Parathyroid adenoma (tissue), 2 donors: ENCODE measurements at regions not wholly inside any gene's neighbourhood (a gene's known extent, or its start where the extent isn't known, plus 50 kb on each side); places are given as distances from the start of the nearest gene placed in this dataset.

Source experiments
- H2AFZ ChIP-seq: fragments of 300-600 bp; sonication (generic); one replicate; pipeline ENCODE4 v1.7.0; 2017; ENCODE audit warnings: antibody characterized with exemption, mild to moderate bottlenecking
- H3K27ac ChIP-seq: fragments of 300-600 bp; sonication (generic); one replicate; pipeline ENCODE4 v1.7.0; 2017
- H3K27me3 ChIP-seq: fragments of 300-600 bp; sonication (generic); one replicate; pipeline ENCODE4 v1.7.0; 2017; ENCODE audit warnings: low read length; ENCODE audit not compliant: control insufficient read depth, insufficient read depth
- H3K36me3 ChIP-seq: fragments of 300-600 bp; sonication (generic); one replicate; pipeline ENCODE4 v1.7.0; 2017; ENCODE audit warnings: low read length; ENCODE audit not compliant: control insufficient read depth, insufficient read depth
- H3K4me1 ChIP-seq: fragments of 300-600 bp; sonication (generic); one replicate; pipeline ENCODE4 v1.7.0; 2017; ENCODE audit warnings: control low read depth
- H3K4me2 ChIP-seq: fragments of 300-600 bp; sonication (generic); one replicate; pipeline ENCODE4 v1.7.0; 2017; ENCODE audit warnings: low read length
- H3K4me3 ChIP-seq: fragments of 300-600 bp; sonication (generic); one replicate; pipeline ENCODE4 v1.7.0; 2017; ENCODE audit warnings: low read depth, low read length
- H3K79me2 ChIP-seq: fragments of 300-600 bp; sonication (generic); one replicate; pipeline ENCODE4 v1.7.0; 2017; ENCODE audit warnings: control low read depth
- H3K9ac ChIP-seq: fragments of 300-600 bp; sonication (generic); one replicate; pipeline ENCODE4 v1.7.0; 2017; ENCODE audit warnings: mild to moderate bottlenecking
- H3K9me3 ChIP-seq: fragments of 300-600 bp; sonication (generic); one replicate; pipeline ENCODE4 v1.7.0; 2017; ENCODE audit warnings: low read length; ENCODE audit not compliant: control insufficient read depth
- CTCF ChIP-seq: fragments of 300-600 bp; sonication (generic); IDR thresholded peaks from one replicate; pipeline ENCODE4 v1.7.0; 2017; ENCODE audit warnings: antibody characterized with exemption, mild to moderate bottlenecking
- donor health status: primary hyperparathyroidism.

GRCh38 chr12:89884952-89885351 is 176.3 kb upstream of the ATP2B1 start:
- no peaks in the 10 kb centered on the region for H3K4me1 ChIP-seq
- no peak overlapping the region for H3K27ac ChIP-seq
- no peaks in the 10 kb centered on the region for H3K9me3 ChIP-seq
- H2AFZ ChIP-seq = no peak overlapping the region
- no peaks in the 10 kb centered on the region for H3K27me3 ChIP-seq
- H3K4me3 ChIP-seq = no peak overlapping the region
- H3K9ac ChIP-seq = no peak overlapping the region
- H3K79me2 ChIP-seq = no peaks in the 10 kb centered on the region
- no peak overlapping the region for H3K4me2 ChIP-seq
- TF ChIP-seq CTCF = no peak
- H3K36me3 ChIP-seq = no peaks in the 10 kb centered on the region

- no peak overlapping the region for H3K27ac ChIP-seq
- no peaks in the 10 kb centered on the region for H3K79me2 ChIP-seq
- no peak overlapping the region for H3K9ac ChIP-seq
- no peak for TF ChIP-seq CTCF
- H3K36me3 ChIP-seq = no peaks in the 10 kb centered on the region
- no peaks in the 10 kb centered on the region for H3K9me3 ChIP-seq
- no peak overlapping the region for H3K4me3 ChIP-seq
- H3K27me3 ChIP-seq = no peaks in the 10 kb centered on the region
- H3K4me2 ChIP-seq = no peak overlapping the region
- H2AFZ ChIP-seq = no peak overlapping the region
- no peaks in the 10 kb centered on the region for H3K4me1 ChIP-seq
Measured at GRCh38 chr12:89884416-89884898, 175.8 kb upstream of the ATP2B1 start.

- Histone ChIP-seq H3K27me3 (no peaks in the 10 kb centered on the region), H3K79me2 (no peaks in the 10 kb centered on the region), H3K4me2 (no peak overlapping the region), H3K27ac (no peak overlapping the region), H3K4me3 (no peak overlapping the region), H3K9ac (no peak overlapping the region), H2AFZ (no peak overlapping the region), H3K9me3 (no peaks in the 10 kb centered on the region), H3K36me3 (no peaks in the 10 kb centered on the region), H3K4me1 (no peaks in the 10 kb centered on the region)
- no peak for TF ChIP-seq CTCF
Measured at GRCh38 chr12:89883630-89884389, 175.2 kb upstream of the ATP2B1 start.

GRCh38 chr12:89882792-89883191 is 174.2 kb upstream of the ATP2B1 start:
- H3K27me3 ChIP-seq = no peaks in the 10 kb centered on the region
- H3K4me2 ChIP-seq = no peak overlapping the region
- no peaks in the 10 kb centered on the region for H3K4me1 ChIP-seq
- no peak overlapping the region for H2AFZ ChIP-seq
- H3K79me2 ChIP-seq = no peaks in the 10 kb centered on the region
- no peak overlapping the region for H3K4me3 ChIP-seq
- no peaks in the 10 kb centered on the region for H3K9me3 ChIP-seq
- H3K36me3 ChIP-seq = no peaks in the 10 kb centered on the region
- H3K27ac ChIP-seq = no peak overlapping the region
- no peak overlapping the region for H3K9ac ChIP-seq
- no peak for TF ChIP-seq CTCF

- H3K27ac ChIP-seq = no peak overlapping the region
- TF ChIP-seq CTCF = no peak
- H3K4me2 ChIP-seq = no peak overlapping the region
- no peaks in the 10 kb centered on the region for H3K79me2 ChIP-seq
- H3K9me3 ChIP-seq = no peaks in the 10 kb centered on the region
- H3K27me3 ChIP-seq = no peaks in the 10 kb centered on the region
- H3K4me3 ChIP-seq = no peak overlapping the region
- H3K4me1 ChIP-seq = no peaks in the 10 kb centered on the region
- peak overlapping the region; percentile 8 for H2AFZ ChIP-seq
- no peak overlapping the region for H3K9ac ChIP-seq
- H3K36me3 ChIP-seq = no peaks in the 10 kb centered on the region
Measured at GRCh38 chr12:89882050-89882449, 173.4 kb upstream of the ATP2B1 start.
